ENCODE measurements at regions not wholly inside any gene's neighbourhood (a gene's known extent, or its start where the extent isn't known, plus 50 kb on each side); places are given as distances from the start of the nearest gene placed in this dataset.

GRCh38 chr6:121499666-121500065 is 64.2 kb downstream of the GJA1 start:
- H3K4me3 ChIP-seq (ENCODE audit: low read depth, low read length) = no peak overlapping the region

GRCh38 chr6:121503589-121503991 is 68.1 kb downstream of the GJA1 start:
- DNase-seq (ENCODE audit: low read depth) = peak; percentile 40
- H3K4me3 ChIP-seq (ENCODE audit: low read depth, low read length) = no peak overlapping the region

More at GRCh38 chr6:121499666-121500065, 64.2 kb downstream of the GJA1 start:
- DNase-seq (ENCODE audit: low read depth) = no peak

DNA sequence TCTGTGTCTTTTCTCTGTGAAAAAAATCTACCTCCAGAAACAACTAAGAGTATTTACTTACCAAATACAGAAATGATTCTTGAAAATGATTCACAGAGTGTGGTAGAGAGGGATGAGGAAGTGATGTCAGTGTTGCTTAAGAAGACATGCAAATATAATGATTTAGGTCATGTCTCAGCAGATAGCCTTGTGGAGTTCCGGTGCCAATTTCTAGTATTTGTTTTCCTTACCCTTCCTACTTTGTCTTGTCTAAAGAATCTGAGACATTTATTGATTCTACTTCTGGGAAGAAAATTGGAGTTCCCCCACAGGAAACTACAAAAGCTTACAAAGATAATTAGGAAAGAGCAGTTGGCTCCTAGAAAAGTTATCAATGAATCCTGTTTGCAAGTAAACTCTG is 68.8 kb downstream of the GJA1 start:
- peak; percentile 80 for DNase-seq (ENCODE audit: low read depth)
- H3K4me3 ChIP-seq (ENCODE audit: low read depth, low read length) = no peak overlapping the region

DNA sequence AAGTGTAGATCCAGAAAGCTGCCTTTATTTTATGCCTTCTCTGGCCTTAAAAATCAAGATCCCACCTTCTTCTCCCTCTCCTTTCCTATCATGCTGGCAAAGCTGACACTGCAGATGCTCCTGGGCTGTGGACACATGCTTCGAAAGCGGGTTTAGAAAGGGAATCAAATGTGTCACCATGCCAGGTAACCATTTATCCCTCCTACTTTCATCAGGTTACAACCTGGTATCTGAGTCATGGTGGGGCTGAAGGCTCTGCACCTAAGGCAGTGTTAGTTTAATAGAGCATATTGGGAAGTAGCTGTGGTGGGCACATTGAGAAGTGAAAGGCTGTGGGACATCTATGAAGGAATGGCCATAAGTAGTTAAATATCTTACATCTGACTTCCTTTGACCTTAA is 69.8 kb downstream of the GJA1 start:
- DNase-seq (ENCODE audit: low read depth) = no peak
- no peak overlapping the region for H3K4me3 ChIP-seq (ENCODE audit: low read depth, low read length)

DNA sequence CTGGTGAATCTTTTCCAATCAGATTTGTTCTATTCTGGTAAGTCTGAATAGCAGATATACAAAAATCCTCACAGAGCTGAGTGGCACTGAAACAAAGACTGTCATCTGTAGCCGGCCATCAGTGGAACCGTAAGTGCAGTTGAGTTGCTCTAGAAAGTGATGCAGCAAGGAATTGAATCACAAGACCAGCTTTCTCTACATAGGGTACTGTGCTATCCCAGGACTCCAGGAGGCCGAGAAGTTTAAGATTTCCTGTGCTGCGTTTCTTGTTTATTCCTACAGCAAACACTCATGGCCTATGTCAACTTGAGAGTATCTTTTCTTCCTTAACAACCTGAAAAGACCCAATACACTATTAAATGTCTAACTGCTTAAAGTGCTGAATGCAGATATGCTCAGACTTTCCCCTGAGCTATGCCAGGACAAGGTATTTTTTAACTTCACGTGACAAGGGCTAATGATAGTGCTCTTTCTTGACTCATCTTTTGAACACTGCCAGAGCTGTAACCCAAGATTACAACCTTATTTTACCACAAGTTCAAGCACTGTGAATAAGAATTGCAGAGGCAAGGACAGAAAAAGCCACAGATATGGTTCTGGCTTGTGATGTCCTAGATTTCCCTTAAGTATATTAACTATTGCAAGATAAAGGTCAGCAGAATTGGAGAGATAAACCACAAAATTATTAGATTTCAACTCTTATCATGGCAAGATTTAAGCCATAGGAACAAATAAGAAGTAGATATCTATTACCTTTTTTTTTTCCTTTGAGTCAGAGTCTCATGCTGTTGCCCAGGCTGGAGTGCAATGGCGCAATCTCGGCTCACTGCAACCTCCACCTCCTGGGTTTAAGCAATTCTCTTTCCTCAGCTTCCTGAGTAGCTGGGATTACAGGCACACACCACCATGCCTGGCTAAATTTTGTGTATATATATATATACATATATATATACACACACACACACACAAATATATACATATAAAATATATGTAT is 71.6 kb downstream of the GJA1 start:
- H3K4me3 ChIP-seq (ENCODE audit: low read depth, low read length) = no peak overlapping the region
- DNase-seq (ENCODE audit: low read depth) = no peak

GRCh38 chr6:121510568-121511177 is 75.2 kb downstream of the GJA1 start:
- no peak for DNase-seq (ENCODE audit: low read depth)
- no peak overlapping the region for H3K4me3 ChIP-seq (ENCODE audit: low read depth, low read length)

- DNase-seq (ENCODE audit: low read depth) = no peak
- no peak overlapping the region for H3K4me3 ChIP-seq (ENCODE audit: low read depth, low read length)
These were observed 80.3 kb downstream of the GJA1 start for GRCh38 chr6:121515630-121516265.

GRCh38 chr6:121516331-121516730 is 80.9 kb downstream of the GJA1 start:
- no peak for DNase-seq (ENCODE audit: low read depth)
- no peak overlapping the region for H3K4me3 ChIP-seq (ENCODE audit: low read depth, low read length)

DNA sequence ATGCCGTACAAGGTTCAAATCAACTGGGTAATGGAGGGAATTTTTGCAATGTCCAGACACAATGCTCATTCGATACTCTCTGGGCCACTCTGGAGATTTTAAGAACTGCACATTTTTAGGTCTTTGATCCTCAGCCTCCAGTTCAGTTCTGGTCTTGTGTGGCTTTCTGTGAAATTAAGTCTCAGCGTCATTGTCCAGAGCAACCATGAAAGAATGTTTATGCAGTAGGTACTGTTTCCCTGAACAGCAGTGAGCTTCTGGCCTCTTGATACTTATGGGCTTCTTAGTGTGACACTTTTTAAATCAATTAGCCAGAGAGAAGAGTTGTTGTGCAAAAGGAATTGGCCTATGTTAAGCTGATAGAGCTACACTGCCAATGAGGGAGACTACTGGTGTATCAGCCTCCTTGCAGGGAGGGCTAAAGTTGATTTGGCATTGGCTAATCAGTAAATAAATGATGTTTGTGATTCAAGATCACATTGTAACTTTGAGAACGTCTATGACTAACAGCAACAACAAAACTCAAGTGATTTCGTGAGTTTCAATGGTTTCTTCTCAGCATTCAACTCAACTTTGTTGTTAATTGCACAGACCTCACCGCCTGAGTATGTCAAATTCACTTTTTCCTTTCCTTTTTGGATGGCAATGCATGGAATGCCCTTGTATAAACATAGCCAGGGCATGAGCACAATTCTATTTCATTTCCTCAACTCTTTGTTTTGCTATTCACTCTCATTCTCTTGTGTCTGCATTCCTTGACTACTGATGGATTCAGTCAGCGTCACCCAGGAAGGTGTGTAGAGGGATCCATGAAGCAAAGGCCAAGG is 85.1 kb downstream of the GJA1 start:
- peak; percentile 69 for DNase-seq (ENCODE audit: low read depth)
- H3K4me3 ChIP-seq (ENCODE audit: low read depth, low read length) = no peak overlapping the region

GRCh38 chr6:121521164-121521555 is 85.7 kb downstream of the GJA1 start:
- H3K4me3 ChIP-seq (ENCODE audit: low read depth, low read length) = no peak overlapping the region
- no peak for DNase-seq (ENCODE audit: low read depth)

DNA sequence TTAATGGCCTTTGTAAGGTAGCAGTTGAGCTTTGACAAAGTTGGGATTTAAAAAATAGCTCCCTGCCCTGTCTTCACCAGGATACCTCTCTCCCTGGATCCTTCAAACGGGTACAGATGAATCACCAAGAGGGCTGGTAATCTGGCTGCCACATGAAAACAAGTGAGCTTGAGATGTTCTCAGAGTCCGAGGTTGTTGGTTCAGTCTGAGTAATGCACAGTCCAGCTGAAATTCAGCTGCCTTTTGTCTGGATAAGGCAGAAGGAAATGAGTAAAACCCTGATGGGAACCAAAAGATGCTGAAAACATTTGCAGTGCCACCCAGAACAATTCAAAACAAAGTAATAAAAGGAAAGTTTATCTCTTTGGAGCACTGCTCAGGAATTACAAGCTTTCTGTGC is 86.8 kb downstream of the GJA1 start:
- H3K4me3 ChIP-seq (ENCODE audit: low read depth, low read length) = no peak overlapping the region
- DNase-seq (ENCODE audit: low read depth) = peak; percentile 94

DNA sequence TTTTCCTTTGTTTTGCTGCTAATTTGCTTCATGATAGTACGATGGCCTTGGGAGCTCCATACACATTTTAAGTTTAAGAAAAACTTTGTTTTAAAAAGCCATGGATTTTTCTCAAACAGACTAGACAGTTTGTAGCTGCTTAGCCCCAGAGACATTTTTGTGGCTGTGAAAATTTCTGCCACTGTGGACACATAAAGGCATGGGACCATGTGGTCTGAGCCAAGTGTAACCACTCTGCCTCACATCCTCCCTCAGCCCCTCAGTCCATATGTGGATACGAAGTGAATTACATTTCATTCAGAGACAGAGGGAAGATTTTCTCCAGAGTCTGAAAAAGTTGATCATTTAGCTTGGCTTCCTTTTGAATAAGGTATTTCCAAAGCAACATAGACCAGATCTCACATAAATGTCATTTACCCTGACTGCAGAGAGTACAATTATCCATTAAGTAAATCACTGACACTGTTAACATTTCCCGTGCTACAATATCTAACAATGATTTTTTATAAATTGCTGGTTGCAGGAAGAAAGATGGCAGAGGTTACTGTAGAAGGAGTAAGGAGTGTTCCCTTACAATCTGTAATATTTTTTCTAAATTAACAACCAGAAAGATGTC is 87.4 kb downstream of the GJA1 start:
- no peak for DNase-seq (ENCODE audit: low read depth)
- no peak overlapping the region for H3K4me3 ChIP-seq (ENCODE audit: low read depth, low read length)

DNA sequence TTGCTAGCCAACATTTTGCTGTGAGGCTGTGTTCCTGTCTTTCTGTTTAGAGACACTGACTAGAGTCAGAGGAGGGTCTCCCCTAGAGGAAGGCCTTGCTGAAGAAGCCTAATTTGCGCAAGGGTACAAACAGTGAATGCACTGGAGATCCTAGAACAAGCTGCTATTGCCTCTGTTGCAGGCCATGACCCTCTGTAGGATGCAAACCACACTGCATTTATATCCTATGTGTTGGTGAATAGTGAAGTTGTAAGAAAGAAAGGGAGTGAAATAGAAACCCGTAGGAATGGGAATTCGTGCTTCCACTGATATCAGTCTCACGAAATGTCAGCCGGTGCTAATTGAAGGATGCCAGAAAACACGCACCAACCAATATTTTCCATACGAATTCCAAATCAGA is 88.2 kb downstream of the GJA1 start:
- H3K4me3 ChIP-seq (ENCODE audit: low read depth, low read length) = no peak overlapping the region
- DNase-seq (ENCODE audit: low read depth) = peak; percentile 58

DNA sequence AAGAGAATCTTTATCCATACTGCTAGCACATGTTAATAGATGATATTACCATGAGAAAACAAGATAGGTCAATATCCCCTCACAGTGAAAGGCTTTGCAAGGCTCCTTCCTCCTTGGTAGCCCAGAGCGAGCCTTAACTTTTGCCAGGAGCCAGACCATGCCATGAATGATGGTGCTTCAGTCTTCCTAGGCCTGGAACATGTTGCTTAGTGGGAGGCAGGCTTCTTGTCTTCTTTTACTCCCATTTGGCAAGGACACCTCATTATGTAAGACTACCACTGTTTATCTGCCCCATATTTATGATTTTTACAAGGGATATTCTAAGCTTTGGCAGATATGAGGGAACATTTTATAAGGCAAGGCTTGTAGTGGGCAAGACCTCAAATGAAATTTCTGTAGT is 90.8 kb downstream of the GJA1 start:
- DNase-seq (ENCODE audit: low read depth) = no peak
- no peak overlapping the region for H3K4me3 ChIP-seq (ENCODE audit: low read depth, low read length)

DNA sequence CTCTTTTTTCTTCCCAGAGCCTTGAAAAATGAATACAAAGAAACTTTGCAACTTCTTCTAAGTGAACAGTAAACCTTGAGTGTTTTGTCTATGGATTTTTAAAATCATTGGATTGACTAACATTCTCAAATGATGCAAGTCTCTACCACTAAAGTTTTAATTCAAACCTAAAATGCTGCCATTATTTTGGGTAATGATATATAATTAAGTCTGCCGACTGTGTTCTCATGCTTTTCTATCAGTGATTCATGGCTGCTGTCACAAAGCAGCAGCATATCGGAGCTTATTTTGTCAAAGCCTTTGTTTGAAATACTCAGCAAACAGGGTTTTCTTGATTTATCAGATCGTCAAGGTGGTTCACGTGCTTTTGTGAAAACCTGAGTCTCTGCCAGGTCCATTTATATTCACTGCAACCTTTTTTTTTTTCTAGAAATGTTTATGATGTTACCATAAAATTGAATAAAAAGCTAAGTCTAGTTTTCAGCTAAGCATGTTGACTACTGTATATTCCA is 96.3 kb downstream of the GJA1 start:
- DNase-seq (ENCODE audit: low read depth) = no peak
- no peak overlapping the region for H3K4me3 ChIP-seq (ENCODE audit: low read depth, low read length)

DNA sequence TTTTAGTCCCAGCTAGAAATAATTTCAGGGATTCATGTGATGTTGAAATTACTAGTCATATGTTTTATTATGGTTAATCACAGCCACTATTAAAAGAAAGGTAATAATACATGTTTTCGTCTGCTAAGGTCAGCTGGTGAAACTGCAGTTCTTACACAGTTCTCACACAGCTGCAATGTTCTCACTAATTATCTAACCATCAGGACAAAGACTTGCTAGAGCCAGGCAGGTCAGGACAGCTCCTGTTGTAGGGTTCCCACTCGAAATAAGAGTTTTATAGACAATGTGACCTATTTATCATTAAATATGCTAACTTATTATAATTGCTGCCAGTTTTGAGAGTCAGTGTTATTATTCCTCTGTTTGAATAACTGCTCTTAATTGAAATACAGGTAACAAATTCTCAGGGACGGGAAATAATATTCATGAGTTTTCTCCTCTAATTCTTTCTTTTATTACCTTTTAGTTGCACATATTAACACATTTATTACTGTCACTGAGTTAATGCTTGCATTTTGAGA is 97.9 kb downstream of the GJA1 start:
- DNase-seq (ENCODE audit: low read depth) = no peak
- no peak overlapping the region for H3K4me3 ChIP-seq (ENCODE audit: low read depth, low read length)

GRCh38 chr6:121535777-121536176 is 100.3 kb downstream of the GJA1 start:
- DNase-seq (ENCODE audit: low read depth) = no peak
- no peak overlapping the region for H3K4me3 ChIP-seq (ENCODE audit: low read depth, low read length)

GRCh38 chr6:121536345-121536744 is 100.9 kb downstream of the GJA1 start:
- no peak for DNase-seq (ENCODE audit: low read depth)

GRCh38 chr6:121539439-121539838 is 104.0 kb downstream of the GJA1 start:
- no peak overlapping the region for H3K4me3 ChIP-seq (ENCODE audit: low read depth, low read length)
- no peak for DNase-seq (ENCODE audit: low read depth)

More at GRCh38 chr6:121536345-121536744, 100.9 kb downstream of the GJA1 start:
- H3K4me3 ChIP-seq (ENCODE audit: low read depth, low read length) = no peak overlapping the region
